ENCODE measurements at regions not wholly inside any gene's neighbourhood (a gene's known extent, or its start where the extent isn't known, plus 50 kb on each side); places are given as distances from the start of the nearest gene placed in this dataset.

DNA sequence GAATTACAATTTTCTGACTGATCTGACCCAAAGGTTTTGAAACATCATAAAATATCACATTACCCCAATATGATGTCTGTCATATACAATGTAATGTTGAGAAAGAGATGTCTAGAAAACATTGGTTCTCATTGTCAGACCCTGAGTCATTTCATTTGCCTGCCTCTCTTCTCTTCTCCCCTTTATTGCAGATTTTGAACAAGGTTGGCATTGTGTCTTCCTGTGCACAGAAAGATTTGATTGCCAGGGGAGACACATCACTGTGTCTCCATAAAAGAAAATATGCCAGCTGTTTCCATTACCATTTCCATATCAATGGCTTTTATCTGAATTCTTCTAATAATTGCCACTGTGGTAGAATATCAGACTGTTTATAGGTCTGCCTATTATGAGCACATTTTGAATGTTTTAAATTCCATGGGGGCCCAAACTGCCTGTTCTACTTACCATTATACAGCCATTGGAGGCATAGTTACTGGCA, 65.6 kb downstream of the IFI44 start:
- Histone ChIP-seq H3K9me3 (ENCODE audit: control extremely low read depth in 1 of 3, control insufficient read depth in 2 of 3, insufficient read depth in 1 of 3, low read length in 2 of 3) (no peaks in the 10 kb centered on the region), H3K79me2 (ENCODE audit: control insufficient read depth, insufficient read depth, low read length) (no peaks in the 10 kb centered on the region), H3K27me3 (replicated peaks in 1 of 4; ENCODE audit: control extremely low read depth in 1 of 4, control insufficient read depth in 3 of 4, insufficient read depth in 4 of 4, low read length in 3 of 4) (no peaks in the 10 kb centered on the region), H3K36me3 (replicated peaks in 1 of 2; ENCODE audit: control extremely low read depth in 1 of 2, control insufficient read depth in 1 of 2, extremely low read depth in 1 of 2, insufficient read depth in 2 of 2, low read length in 1 of 2) (no peaks in the 10 kb centered on the region), H3K9ac (ENCODE audit: low read length) (no peak overlapping the region), H3K4me3 (ENCODE audit: control extremely low read depth in 1 of 5, extremely low read depth in 1 of 5, insufficient read depth in 1 of 5, low read depth in 2 of 5, low read length in 4 of 5) (no peak overlapping the region), H3K4me2 (replicated peaks; ENCODE audit: low read depth, low read length, poor library complexity, severe bottlenecking) (no peak overlapping the region), H3K27ac (ENCODE audit: low read length in 2 of 2) (no peak overlapping the region), H3K4me1 (ENCODE audit: control insufficient read depth in 2 of 2, insufficient read depth in 2 of 2, low read length in 2 of 2) (no peaks in the 10 kb centered on the region), H4K20me1 (ENCODE audit: control insufficient read depth, insufficient read depth, low read length, poor library complexity, severe bottlenecking) (no peaks in the 10 kb centered on the region), H2AFZ (ENCODE audit: insufficient read depth, low read depth, low read length, poor library complexity, severe bottlenecking) (no peak overlapping the region)
- Mint-ChIP-seq H3K27me3 (no peaks in the 10 kb centered on the region), H3K9me3 (ENCODE audit: insufficient read depth) (no peaks in the 10 kb centered on the region), H3K4me3 (no peak overlapping the region), H3K27ac (no peak overlapping the region), H3K4me1 (no peaks in the 10 kb centered on the region)
- no peak for DNase-seq
- POLR2A ChIA-PET: no interaction called here
- CTCF ChIA-PET: no interaction called here
- intact Hi-C loops (cut with micrococcal nuclease): no loop called here
- TF ChIP-seq, protein P1, sequence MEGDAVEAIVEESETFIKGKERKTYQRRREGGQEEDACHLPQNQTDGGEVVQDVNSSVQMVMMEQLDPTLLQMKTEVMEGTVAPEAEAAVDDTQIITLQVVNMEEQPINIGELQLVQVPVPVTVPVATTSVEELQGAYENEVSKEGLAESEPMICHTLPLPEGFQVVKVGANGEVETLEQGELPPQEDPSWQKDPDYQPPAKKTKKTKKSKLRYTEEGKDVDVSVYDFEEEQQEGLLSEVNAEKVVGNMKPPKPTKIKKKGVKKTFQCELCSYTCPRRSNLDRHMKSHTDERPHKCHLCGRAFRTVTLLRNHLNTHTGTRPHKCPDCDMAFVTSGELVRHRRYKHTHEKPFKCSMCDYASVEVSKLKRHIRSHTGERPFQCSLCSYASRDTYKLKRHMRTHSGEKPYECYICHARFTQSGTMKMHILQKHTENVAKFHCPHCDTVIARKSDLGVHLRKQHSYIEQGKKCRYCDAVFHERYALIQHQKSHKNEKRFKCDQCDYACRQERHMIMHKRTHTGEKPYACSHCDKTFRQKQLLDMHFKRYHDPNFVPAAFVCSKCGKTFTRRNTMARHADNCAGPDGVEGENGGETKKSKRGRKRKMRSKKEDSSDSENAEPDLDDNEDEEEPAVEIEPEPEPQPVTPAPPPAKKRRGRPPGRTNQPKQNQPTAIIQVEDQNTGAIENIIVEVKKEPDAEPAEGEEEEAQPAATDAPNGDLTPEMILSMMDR (IDR thresholded peaks at IDR 0.05): no peak
- TF ChIP-seq EZH2 (IDR thresholded peaks at IDR 0.05; ENCODE audit: borderline replicate concordance, insufficient read depth, low read depth, low read length, poor library complexity, severe bottlenecking): no peak
- ATAC-seq (ENCODE audit: low read depth): no peak

DNA sequence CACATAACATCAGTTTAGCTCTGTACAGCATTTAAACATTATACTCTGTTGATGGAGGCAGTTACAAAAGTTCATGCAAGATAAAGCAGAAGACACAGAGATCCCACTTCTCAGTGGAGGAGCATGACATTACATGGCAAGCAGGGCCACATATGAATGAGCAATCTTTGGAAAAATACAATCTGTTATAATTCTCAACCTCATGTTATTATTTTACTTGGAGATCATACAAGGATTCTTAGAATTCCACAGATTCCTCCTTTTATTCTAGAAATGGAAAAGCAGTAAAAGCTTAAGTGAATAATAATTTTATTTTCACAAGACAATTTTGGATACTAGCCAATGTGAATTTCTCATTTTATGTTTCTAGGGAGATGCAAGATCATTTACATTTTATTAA, 66.6 kb downstream of the IFI44 start:
- H3K4me3 ChIP-seq (ENCODE audit: control extremely low read depth in 1 of 5, extremely low read depth in 1 of 5, insufficient read depth in 1 of 5, low read depth in 2 of 5, low read length in 4 of 5): no peak overlapping the region
- Mint-ChIP-seq H3K27ac (no peak overlapping the region), H3K27me3 (no peaks in the 10 kb centered on the region), H3K9me3 (ENCODE audit: insufficient read depth) (no peaks in the 10 kb centered on the region), H3K4me1 (no peaks in the 10 kb centered on the region), H3K4me3 (no peak overlapping the region)
- no peak overlapping the region for H3K27ac ChIP-seq (ENCODE audit: low read length in 2 of 2)
- no peaks in the 10 kb centered on the region for H3K36me3 ChIP-seq (replicated peaks in 1 of 2; ENCODE audit: control extremely low read depth in 1 of 2, control insufficient read depth in 1 of 2, extremely low read depth in 1 of 2, insufficient read depth in 2 of 2, low read length in 1 of 2)
- H3K79me2 ChIP-seq (ENCODE audit: control insufficient read depth, insufficient read depth, low read length): no peaks in the 10 kb centered on the region
- H4K20me1 ChIP-seq (ENCODE audit: control insufficient read depth, insufficient read depth, low read length, poor library complexity, severe bottlenecking): no peaks in the 10 kb centered on the region
- H3K9me3 ChIP-seq (ENCODE audit: control extremely low read depth in 1 of 3, control insufficient read depth in 2 of 3, insufficient read depth in 1 of 3, low read length in 2 of 3): no peaks in the 10 kb centered on the region
- no peak overlapping the region for H3K9ac ChIP-seq (ENCODE audit: low read length)
- ChIA-PET CTCF (no interaction called here), POLR2A (no interaction called here)
- no peaks in the 10 kb centered on the region for H3K27me3 ChIP-seq (replicated peaks in 1 of 4; ENCODE audit: control extremely low read depth in 1 of 4, control insufficient read depth in 3 of 4, insufficient read depth in 4 of 4, low read length in 3 of 4)
- DNase-seq (no peak), ATAC-seq (ENCODE audit: low read depth) (no peak)
- no peak overlapping the region for H2AFZ ChIP-seq (ENCODE audit: insufficient read depth, low read depth, low read length, poor library complexity, severe bottlenecking)
- TF ChIP-seq, protein P1 (IDR thresholded peaks at IDR 0.05): no peak
- TF ChIP-seq EZH2 (IDR thresholded peaks at IDR 0.05; ENCODE audit: borderline replicate concordance, insufficient read depth, low read depth, low read length, poor library complexity, severe bottlenecking): no peak
- H3K4me2 ChIP-seq (replicated peaks; ENCODE audit: low read depth, low read length, poor library complexity, severe bottlenecking): no peak overlapping the region
- H3K4me1 ChIP-seq (ENCODE audit: control insufficient read depth in 2 of 2, insufficient read depth in 2 of 2, low read length in 2 of 2): no peaks in the 10 kb centered on the region
- intact Hi-C loops (cut with micrococcal nuclease): no loop called here

Measured in B cell (primary cell).